COLO668 (cell line): ENCODE measurements at regions not wholly inside any gene's neighbourhood (a gene's known extent, or its start where the extent isn't known, plus 50 kb on each side); places are given as distances from the start of the nearest gene placed in this dataset.

Experiments
- DNase-seq: peaks from one replicate; lab custom pipeline; 2025; ENCODE audit not compliant: unreplicated experiment; lab: John Stamatoyannopoulos, UW

DNA sequence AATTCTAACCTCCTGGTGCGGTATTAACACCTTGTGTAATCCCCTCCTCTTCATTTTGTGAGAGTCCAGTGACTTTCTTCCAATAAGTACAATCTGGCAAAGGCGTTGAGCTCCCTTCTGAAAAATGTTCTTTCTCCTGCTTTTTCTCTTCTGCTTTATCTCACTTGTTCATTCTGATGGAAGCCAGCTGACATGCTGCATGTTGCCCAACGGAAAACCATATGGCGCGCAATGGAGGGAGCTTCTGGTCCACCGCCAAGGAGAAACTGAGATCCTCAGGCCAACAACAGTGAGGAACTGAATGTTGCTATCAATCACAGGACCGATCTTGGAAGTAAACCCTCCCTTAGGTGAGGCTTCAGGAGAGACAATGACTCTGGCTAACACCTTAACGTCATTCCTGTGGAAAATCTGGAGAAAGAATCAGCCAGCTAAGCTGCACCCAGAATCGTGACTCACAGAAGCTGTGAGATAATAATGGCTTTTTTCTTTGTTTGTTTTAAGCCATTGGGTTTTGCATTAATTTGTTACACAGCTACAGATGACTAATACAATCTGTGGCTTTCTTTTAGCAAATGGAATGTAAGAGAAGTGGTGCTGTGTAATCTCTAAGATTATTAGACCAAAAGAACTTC lies 1323.9 kb upstream of the DDX18 start:
- DNase-seq = no peak

DNA sequence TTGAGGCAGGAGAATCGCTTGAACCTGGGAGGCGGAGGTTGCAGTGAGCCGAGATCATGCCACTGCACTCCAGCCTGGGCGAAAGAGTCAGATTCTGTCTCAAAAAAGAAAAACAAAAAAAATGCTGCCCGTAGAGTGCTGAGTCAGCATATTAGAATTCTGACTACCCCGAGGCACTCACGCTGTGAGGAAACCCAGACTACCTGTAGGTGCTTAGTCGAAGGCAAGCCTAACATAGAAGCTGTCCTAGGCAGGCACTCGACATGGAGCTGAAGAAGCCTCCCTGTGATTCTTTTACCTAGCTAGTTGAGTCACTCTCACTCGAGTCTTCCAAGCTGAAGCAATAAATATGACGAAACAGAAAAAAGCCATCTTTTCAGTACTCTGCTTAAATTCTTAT lies 1323.2 kb upstream of the DDX18 start:
- DNase-seq = no peak

DNA sequence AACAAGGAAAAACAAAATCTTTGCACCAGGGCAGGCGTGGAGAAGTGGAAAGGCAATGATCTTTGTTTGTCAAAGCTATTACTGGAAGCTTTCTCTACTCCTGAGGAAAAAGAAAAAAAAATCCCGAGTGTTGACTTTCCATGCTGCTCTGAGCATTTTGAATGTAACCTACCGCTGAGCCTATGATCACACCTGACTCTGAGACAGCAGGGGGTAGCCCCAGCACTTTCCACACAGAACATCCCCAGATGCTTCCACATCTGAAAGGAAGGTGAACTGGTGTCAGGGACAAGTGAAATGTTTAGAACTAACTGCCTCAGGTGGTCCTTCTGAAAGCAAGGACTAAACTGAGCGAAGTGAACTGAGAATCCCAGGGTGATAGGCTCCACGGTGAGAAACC lies 1315.1 kb upstream of the DDX18 start:
- peak; percentile 18 for DNase-seq

DNA sequence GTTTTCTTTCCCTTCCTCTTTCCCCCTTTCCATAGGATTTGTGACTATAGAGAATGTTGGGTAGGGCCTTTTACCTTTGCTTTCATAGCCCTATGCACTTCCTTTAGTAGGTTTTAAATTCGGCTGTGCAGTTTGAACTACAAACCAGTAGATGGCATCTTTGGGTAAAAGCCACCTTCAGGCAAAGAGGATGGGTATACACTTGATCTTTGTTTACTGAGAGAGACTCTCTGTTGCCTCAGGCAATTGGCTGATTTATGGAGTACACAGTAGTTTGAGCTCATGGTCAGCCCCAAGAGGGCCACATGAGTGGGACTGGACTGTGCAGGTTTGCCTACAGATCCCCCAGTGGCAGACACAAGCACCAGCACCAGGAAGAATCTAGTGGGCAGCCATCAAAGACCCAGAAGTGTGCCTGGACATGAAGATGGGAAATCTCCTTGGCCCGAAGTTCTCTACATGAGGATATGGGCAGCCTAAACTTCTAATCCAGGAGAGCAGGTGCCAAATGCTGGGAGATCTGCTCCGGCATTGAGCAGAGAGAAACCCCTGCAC lies 1304.3 kb upstream of the DDX18 start:
- peak; percentile 51 for DNase-seq

DNA sequence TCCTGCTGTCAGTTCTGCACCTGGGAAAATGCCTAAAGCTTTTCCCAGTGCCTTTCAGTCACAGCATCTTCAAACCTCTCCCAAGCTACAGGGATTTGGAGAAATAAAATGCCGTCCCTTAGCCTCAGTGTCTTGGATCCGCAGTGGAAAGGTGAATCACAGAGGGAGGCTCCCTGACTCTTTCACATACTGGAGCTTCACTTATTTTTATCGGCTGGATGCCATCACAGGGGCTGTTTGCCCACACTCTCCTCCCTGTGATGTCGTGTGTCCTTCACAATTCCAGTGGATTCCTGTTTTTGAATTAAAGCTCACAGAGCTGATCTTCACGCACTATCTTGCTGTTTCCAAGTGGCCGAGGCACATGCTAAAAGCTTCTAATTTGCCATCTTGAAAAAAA lies 1303.1 kb upstream of the DDX18 start:
- DNase-seq = no peak

DNA sequence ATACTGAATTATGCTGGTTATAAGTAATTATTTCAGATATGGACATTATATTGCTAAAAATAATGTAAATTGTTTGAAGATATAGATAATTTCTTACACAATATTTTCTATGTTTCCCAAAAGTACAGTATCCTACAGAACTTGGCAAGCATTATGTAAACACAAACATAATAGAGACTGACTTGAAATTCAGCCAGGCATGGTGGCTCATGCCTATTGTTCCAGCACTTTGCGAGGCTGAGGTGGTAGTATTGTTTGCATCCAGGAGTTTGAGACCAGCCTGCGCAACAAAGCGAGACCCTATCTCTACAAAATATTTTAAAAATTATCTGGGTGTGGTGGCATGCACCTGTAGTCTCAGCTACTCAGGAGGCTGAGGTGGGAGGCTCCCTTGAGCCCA lies 1300.5 kb upstream of the DDX18 start:
- no peak for DNase-seq

DNA sequence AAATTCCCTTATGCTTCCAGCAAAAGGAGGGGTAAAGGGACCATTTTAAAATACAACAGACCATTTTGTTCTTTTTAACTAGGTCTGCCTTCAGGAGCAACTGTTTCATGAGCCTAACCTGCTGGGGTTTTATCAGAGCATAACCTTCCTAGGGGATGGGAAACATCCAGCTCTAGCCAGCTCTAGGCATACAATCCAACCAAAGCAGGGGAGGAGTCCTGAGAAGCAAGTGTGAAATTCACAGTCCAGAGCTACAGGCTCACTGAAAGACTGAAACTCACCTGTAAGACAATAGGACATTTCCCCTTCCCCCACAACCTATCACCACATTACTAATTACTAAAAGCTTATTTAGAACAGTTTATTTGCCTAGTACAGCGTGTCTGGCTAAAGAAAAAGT lies 1296.6 kb upstream of the DDX18 start:
- no peak for DNase-seq

DNA sequence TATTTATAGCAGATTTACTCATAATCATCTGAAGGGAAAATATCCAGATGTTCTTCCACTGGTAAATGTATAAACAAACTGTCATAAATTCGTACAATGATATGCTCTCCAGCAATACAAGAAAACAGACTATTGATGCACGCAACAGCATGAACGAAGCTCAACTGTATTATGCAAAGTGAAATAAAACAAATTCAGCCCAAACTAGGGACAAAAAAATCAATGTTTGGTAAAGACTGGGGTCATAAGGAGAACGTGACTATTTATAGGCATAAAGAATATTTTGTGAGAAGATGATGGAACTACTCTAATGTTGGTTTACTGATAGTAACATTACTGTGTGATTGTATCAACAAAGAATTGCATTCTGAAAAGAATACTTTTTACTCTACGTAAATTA lies 1276.7 kb upstream of the DDX18 start:
- DNase-seq = no peak

DNA sequence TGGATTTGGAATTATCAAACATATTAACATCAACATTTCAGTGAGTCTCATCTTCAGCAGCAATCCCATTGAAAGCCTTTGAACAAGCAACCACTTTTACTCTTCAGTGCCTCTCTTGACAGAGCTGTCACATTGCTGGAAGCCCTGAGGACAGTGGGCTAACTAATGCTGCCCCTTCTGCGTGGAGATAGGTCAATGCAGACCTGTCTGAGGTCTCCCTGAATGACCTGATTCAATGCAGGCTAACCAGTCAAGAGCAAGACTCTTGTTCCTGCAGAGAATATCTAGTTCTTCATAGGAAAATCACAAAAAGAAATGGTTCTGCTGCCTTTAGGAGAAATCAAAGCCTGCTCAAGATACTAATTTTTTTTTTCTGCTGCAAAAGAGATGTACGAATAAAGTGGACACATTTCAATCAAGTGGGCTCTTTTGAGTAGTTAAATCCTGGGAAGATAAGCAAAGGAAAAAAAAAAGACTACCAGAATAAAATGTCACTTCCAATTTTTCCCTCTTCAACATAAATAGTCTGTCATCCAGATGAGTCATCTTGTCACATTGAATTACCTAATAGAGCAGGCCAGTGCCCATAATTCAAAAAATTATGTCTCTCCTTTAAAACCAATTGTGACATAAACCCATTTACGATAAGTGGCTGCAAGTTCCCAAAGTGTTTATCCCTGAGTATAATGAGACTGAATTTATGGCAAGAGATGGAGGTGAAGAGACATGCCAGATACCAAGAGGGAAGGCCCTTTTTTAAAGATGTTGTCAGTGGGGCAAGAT lies 1269.0 kb upstream of the DDX18 start:
- no peak for DNase-seq

DNA sequence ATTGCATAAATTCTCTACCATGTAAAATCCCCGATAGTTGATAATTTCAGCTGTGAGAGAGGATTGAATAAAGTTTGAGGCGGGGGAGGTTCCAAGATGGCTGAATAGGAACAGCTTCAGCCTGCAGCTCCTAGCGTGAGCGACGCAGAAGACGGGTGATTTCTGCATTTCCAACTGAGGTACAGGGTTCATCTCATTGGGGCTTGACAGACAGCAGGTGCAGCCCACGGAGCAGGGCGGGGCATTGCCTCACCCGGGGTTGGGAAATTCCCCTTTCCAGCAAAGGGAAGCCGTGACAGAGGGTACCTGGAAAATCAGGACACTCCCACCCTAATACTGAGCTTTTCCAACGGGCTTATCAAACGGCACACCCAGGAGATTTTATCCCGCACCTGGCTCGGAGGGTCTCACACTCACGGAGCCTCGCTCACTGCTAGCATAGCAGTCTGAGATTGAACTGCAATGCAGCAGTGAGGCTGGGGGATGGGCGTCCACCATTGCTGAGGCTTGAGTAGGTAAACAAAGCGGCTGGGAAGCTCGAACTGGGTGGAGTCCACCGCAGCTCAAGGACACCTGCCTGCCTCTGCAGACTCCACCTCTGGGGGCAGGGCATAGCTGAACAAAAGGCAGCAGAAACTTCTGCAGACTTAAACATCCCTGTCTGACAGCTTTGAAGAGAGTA lies 1261.6 kb upstream of the DDX18 start:
- peak; percentile 58 for DNase-seq

DNA sequence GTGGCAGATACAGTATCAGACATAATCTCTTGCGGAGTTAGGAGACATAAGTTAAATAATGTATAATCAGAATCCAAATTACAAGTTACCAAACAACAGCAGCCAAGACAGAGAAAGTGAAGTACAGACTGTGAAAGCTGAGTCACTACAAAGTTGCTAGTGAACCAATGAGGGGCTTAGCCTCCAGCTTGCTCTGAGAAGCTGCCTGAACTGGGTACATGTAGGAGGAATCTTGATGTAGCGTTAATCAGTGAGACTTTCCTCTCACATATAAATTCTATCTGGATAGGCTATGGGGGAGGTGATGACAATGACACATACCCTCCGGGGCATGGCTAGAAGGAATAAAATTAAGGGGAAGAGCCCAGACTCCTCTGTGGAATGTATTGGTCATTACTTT lies 1234.3 kb upstream of the DDX18 start:
- DNase-seq = no peak

DNA sequence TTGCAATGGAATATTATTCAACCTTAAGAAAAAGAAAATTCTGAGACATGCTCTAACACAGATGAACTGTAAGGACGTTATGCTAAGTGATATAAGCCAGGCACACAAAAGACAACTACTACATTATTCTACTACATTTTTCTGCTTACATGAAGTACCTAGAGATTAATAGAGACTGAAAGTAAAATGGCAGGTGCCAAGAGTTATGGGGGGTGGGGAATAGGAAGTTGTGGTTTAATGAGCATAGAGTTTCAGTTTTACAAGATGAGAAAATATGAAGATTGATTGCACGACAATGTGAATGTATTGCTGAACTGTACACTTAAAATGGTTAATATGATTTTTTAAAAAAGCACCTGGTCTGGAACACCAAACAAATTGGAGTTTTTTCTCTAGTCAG lies 1231.6 kb upstream of the DDX18 start:
- no peak for DNase-seq

DNA sequence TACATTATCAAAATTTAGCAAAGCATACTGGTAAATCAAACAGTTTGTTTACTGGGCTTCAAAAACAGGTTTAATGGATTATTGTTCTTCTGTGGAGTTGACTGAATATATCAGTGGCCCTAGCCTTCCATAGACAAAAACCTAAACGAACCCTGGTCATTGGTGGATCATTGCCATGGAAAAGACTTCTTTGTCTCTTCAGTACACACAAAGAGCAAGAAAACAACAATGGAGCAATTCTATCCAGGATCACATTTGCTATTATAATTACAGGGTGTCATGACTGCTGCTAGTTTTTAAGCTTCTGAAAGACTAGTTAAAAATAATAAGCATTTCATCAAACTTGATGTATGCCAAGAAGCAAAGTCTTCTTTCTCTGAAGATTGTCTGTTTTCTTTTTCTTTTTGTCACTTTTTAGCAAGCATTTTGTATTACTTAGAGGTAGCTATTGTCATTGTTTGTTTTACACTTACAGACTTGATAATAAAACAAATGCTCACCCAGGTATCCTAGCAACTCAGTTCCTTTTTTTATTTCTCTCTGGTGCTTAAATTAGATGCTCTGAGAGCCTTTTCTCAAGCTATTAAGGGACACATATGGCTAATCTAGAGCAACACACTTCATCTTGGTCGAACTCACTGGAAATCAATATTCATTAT lies 1228.7 kb upstream of the DDX18 start:
- no peak for DNase-seq

DNA sequence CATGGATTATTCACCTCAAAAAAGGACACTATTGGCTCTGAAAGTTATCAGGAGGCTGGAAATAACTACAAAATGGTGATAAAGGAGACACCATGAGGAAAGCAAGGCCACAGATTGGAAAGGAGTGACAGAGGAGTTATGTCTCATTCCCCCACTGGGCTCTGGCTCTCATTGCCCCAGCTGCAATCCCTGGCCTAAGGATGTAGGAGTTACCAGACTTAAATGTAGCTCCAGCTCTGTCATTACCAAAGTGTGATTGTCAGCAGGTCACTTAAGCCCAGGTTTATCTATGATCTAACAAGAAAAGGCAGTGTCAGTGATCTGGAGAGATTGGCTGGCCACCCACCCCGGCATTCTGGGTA lies 1228.2 kb upstream of the DDX18 start:
- no peak for DNase-seq
